IMR-90 (cell line): ENCODE measurements at regions not wholly inside any gene's neighbourhood (a gene's known extent, or its start where the extent isn't known, plus 50 kb on each side); places are given as distances from the start of the nearest gene placed in this dataset.

Source experiments
- ATAC-seq: fragments of 200-7000 bp; cut with Tn5 transposase; 2 replicates; pipeline ENCODE4 v1.9.1; 2020; ENCODE audit warnings: low read depth, mild to moderate bottlenecking, moderate library complexity
- BruUV-seq: library from RNA; stranded (reverse); fragments of 400-500 nt; replicated peaks from 2 replicates; lab custom pipeline; 2021; lab: Mats Ljungman, UMichigan
- CTCF ChIA-PET: fragments of 300-600 bp; formaldehyde crosslinking; extraction: SDS; loops from one replicate; lab custom pipeline; 2021; ENCODE audit warnings: antibody characterized with exemption; lab: Yijun Ruan, JAX
- POLR2A ChIA-PET: fragments of 300-600 bp; sonication (Branson Sonifier 250); formaldehyde crosslinking; loops from one replicate; lab custom pipeline; 2022; ENCODE audit warnings: antibody characterized with exemption; ENCODE audit not compliant: unreplicated experiment; lab: Charles Lee
- DNase-seq: peaks from one replicate; pipeline ENCODE4 v3.0.0; 2013
- H2AFZ ChIP-seq: replicated peaks from 2 replicates; pipeline ENCODE3; 2013; ENCODE audit warnings: low read length, mild to moderate bottlenecking; ENCODE audit not compliant: poor library complexity
- H2AK5ac ChIP-seq: 2 replicates; pipeline ENCODE4 v1.6.1; 2013; ENCODE audit warnings: low read depth, low read length, inconsistent platforms
- H2AK9ac ChIP-seq: replicated peaks from 2 replicates; pipeline ENCODE3; 2013; ENCODE audit warnings: mild to moderate bottlenecking, low read depth, low read length, moderate library complexity; ENCODE audit not compliant: poor library complexity
- H2BK120ac ChIP-seq: 2 replicates; pipeline ENCODE4 v1.6.1; 2013; ENCODE audit warnings: low read depth, low read length, inconsistent platforms
- H2BK15ac ChIP-seq: 3 replicates; pipeline ENCODE4 v1.6.1; 2013; ENCODE audit warnings: low read depth, low read length, inconsistent platforms
- H2BK20ac ChIP-seq: 2 replicates; pipeline ENCODE4 v1.6.1; 2013; ENCODE audit warnings: low read depth, mild to moderate bottlenecking, inconsistent platforms, low read length, moderate library complexity
- H2BK5ac ChIP-seq: 2 replicates; pipeline ENCODE4 v1.6.1; 2013; ENCODE audit warnings: mild to moderate bottlenecking, low read depth, low read length, inconsistent platforms; ENCODE audit not compliant: poor library complexity, severe bottlenecking
- H3K14ac ChIP-seq: replicated peaks from 2 replicates; pipeline ENCODE4 v1.6.1; 2013; ENCODE audit warnings: low read depth, low read length, inconsistent platforms
- H3K18ac ChIP-seq: 2 replicates; pipeline ENCODE4 v1.6.1; 2013; ENCODE audit warnings: low read depth, low read length, control low read depth
- H3K23ac ChIP-seq: 2 replicates; pipeline ENCODE4 v1.6.1; 2013; ENCODE audit warnings: low read depth, low read length, inconsistent platforms
- H3K27ac ChIP-seq: 2 replicates; pipeline ENCODE4 v1.5.1; 2013; ENCODE audit warnings: mild to moderate bottlenecking, control low read depth, low read length; ENCODE audit not compliant: insufficient read depth
- H3K27me3 ChIP-seq: 2 replicates; pipeline ENCODE4 v1.6.1; 2013; ENCODE audit warnings: low read length; ENCODE audit not compliant: control insufficient read depth, insufficient read depth
- H3K36me3 ChIP-seq: 2 replicates; pipeline ENCODE4 v1.6.1; 2013; ENCODE audit warnings: low read length, mixed read lengths; ENCODE audit not compliant: control insufficient read depth, insufficient read depth
- H3K4ac ChIP-seq: 2 replicates; pipeline ENCODE4 v1.6.1; 2013; ENCODE audit warnings: low read depth, low read length, inconsistent platforms
- H3K4me1 ChIP-seq: 2 replicates; pipeline ENCODE4 v1.6.1; 2013; ENCODE audit warnings: low read length, mixed read lengths; ENCODE audit not compliant: control insufficient read depth, insufficient read depth
- H3K4me2 ChIP-seq: 2 replicates; pipeline ENCODE4 v1.6.1; 2013; ENCODE audit warnings: low read depth, mild to moderate bottlenecking, control low read depth, low read length, moderate library complexity
- H3K4me3 ChIP-seq: 2 replicates; pipeline ENCODE4 v1.5.1; 2013; ENCODE audit warnings: low read depth, mild to moderate bottlenecking, control low read depth, low read length, moderate library complexity; ENCODE audit not compliant: insufficient read depth
- H3K56ac ChIP-seq: 2 replicates; pipeline ENCODE4 v1.6.1; 2013; ENCODE audit warnings: low read length, inconsistent platforms; ENCODE audit not compliant: insufficient read depth; ENCODE audit errors: extremely low read depth
- H3K79me1 ChIP-seq, 2 experiments: 2 replicates each; pipeline ENCODE4 v1.6.1; 2013; ENCODE audit warnings: low read length in 2 of 2, inconsistent platforms in 1 of 2, low read depth in 1 of 2
- H3K9ac ChIP-seq: 2 replicates; pipeline ENCODE4 v1.6.1; 2013; ENCODE audit warnings: low read depth, low read length, control low read depth
- H3K9me1 ChIP-seq: 2 replicates; pipeline ENCODE4 v1.6.1; 2013; ENCODE audit warnings: low read length, inconsistent platforms; ENCODE audit not compliant: insufficient read depth
- H3K9me3 ChIP-seq: 2 replicates; pipeline ENCODE4 v1.6.1; 2013; ENCODE audit warnings: low read length; ENCODE audit not compliant: control insufficient read depth, insufficient read depth
- H4K20me1 ChIP-seq: 2 replicates; pipeline ENCODE4 v1.6.1; 2013; ENCODE audit warnings: low read length, inconsistent platforms; ENCODE audit not compliant: insufficient read depth
- H4K5ac ChIP-seq: 2 replicates; pipeline ENCODE4 v1.6.1; 2013; ENCODE audit warnings: mild to moderate bottlenecking, low read depth, low read length, control low read depth
- H4K8ac ChIP-seq, 2 experiments: 2 replicates each; pipeline ENCODE4 v1.6.1; 2013; ENCODE audit warnings: low read depth in 2 of 2, low read length in 2 of 2, control low read depth in 1 of 2, inconsistent platforms in 1 of 2
- H4K91ac ChIP-seq: 2 replicates; pipeline ENCODE4 v1.6.1; 2013; ENCODE audit warnings: low read depth, low read length, inconsistent platforms; ENCODE audit not compliant: insufficient read depth
- CEBPB ChIP-seq: IDR thresholded peaks from 2 replicates; pipeline ENCODE4 v1.6.1; 2012; ENCODE audit warnings: low read depth, low read length, improper control_type of control experiment
- CHD1 ChIP-seq: IDR thresholded peaks from 2 replicates; pipeline ENCODE4 v1.6.1; 2012; ENCODE audit warnings: low read depth, low read length, improper control_type of control experiment
- CTCF ChIP-seq: conservative IDR thresholded peaks from 2 replicates; pipeline ENCODE4 v1.5.1; 2012; ENCODE audit warnings: mild to moderate bottlenecking, low read depth, low read length, improper control_type of control experiment
- FOS ChIP-seq: fragments of 150-350 bp; IDR thresholded peaks from 2 replicates; pipeline ENCODE4 v1.6.1; 2016; ENCODE audit warnings: low read depth, low read length
- MAFK ChIP-seq: IDR thresholded peaks from 2 replicates; pipeline ENCODE4 v1.6.1; 2012; ENCODE audit warnings: low read depth, low read length, improper control_type of control experiment
- MXI1 ChIP-seq: IDR thresholded peaks from 2 replicates; pipeline ENCODE4 v1.6.1; 2012; ENCODE audit warnings: low read depth, mild to moderate bottlenecking, low read length, moderate library complexity, borderline replicate concordance
- NFE2L2 ChIP-seq: fragments of 150-350 bp; IDR thresholded peaks from 2 replicates; pipeline ENCODE4 v1.6.1; 2016; ENCODE audit warnings: low read depth, mild to moderate bottlenecking, low read length
- POLR2A ChIP-seq: IDR thresholded peaks from 2 replicates; pipeline ENCODE4 v1.6.1; 2012; ENCODE audit warnings: mild to moderate bottlenecking, low read depth, low read length
- RAD21 ChIP-seq: IDR thresholded peaks from 2 replicates; pipeline ENCODE4 v1.6.1; 2012; ENCODE audit warnings: low read length, improper control_type of control experiment
- RCOR1 ChIP-seq: IDR thresholded peaks from 2 replicates; pipeline ENCODE4 v1.6.1; 2012; ENCODE audit warnings: mild to moderate bottlenecking, low read length, improper control_type of control experiment; ENCODE audit not compliant: insufficient replicate concordance
- RFX5 ChIP-seq: IDR thresholded peaks from 2 replicates; pipeline ENCODE4 v1.8.0; 2012; ENCODE audit warnings: low read depth, mild to moderate bottlenecking, low read length, moderate library complexity
- SMC3 ChIP-seq: fragments of 150-350 bp; IDR thresholded peaks from 2 replicates; pipeline ENCODE4 v1.6.1; 2016; ENCODE audit warnings: low read depth, mild to moderate bottlenecking, antibody characterized with exemption, low read length, moderate library complexity
- WGBS, 2 experiments: methylation state at CpG; one replicate each; pipeline versions ENCODE4 v1.1.5 to v1.1.7; 2013; ENCODE audit warnings: missing lambda C conversion rate in 2 of 2; ENCODE audit not compliant: insufficient read length in 1 of 2; ENCODE audit errors: extremely low coverage in 2 of 2; 5-methylcytosine and 5-hydroxymethylcytosine counted together
- dilution Hi-C: fragments of 300-500 bp; cut with HindIII; formaldehyde crosslinking; loops from one replicate; pipeline ENCODE4 v1.14.3; 2018; ENCODE audit warnings: low sequenced_read_pairs; ENCODE audit not compliant: unreplicated experiment
- in situ Hi-C: fragments of 300-500 bp; cut with MboI; formaldehyde crosslinking; loops from 3 replicates; pipeline ENCODE4 v1.14.3; 2019; ENCODE audit warnings: low sequenced_read_pairs, inconsistent platforms, mixed read lengths
- intact Hi-C: fragments of 100-400 bp; cut with micrococcal nuclease; formaldehyde crosslinking; loops from 2 replicates; pipeline ENCODE4 v1.10.0; 2022
- TF ChIP-seq, protein P1 (sequence below): fragments of 150-350 bp; IDR thresholded peaks from 2 replicates; pipeline ENCODE4 v1.6.1; 2017; ENCODE audit warnings: mild to moderate bottlenecking, antibody characterized with exemption, low read length, low read depth

GRCh38 chr4:100063355-100063754, 113.3 kb upstream of the H2AZ1 start:
- H3K9ac ChIP-seq, result no peak overlapping the region
- H2BK20ac ChIP-seq, result no peak overlapping the region
- in situ Hi-C loops, result loop anchor here (25.0 kb wide), 1 partner anchor 501 kb away; the partner anchor contains the start of genes MTTP and TRMT10A
- no peak overlapping the region for H3K18ac ChIP-seq
- H3K36me3 ChIP-seq, result no peaks in the 10 kb centered on the region
- no peak overlapping the region for H3K14ac ChIP-seq
- dilution Hi-C loops, result no loop called here
- H3K4ac ChIP-seq, result no peak overlapping the region
- no peak overlapping the region for H3K56ac ChIP-seq
- H2AK5ac ChIP-seq, result no peak overlapping the region
- no peak overlapping the region for H4K91ac ChIP-seq
- no peak overlapping the region for H3K4me2 ChIP-seq
- no peak overlapping the region for H3K4me3 ChIP-seq
- H2AFZ ChIP-seq, result no peak overlapping the region
- peak; percentile 35; the same call in 1 of the 2 replicates for ATAC-seq
- peak; percentile 24 for DNase-seq
- no peak overlapping the region for H2BK120ac ChIP-seq
- H3K4me1 ChIP-seq, result peaks cover 5% of the 10 kb centered on the region
- no peaks in the 10 kb centered on the region for H3K9me1 ChIP-seq
- BruUV-seq, result no TSS peak
- no peaks in the 10 kb centered on the region for H3K79me1 ChIP-seq
- no peak overlapping the region for H3K23ac ChIP-seq
- ChIA-PET POLR2A (no interaction called here), CTCF (interaction anchor here (0.5 to 1.9 kb wide), 4 partner anchors 30 to 950 kb away, joined by 3 to 7 read pairs (median 4); no protein-coding TSS in a partner anchor)
- H3K27ac ChIP-seq, result no peak overlapping the region
- no peak overlapping the region for H2BK5ac ChIP-seq
- intact Hi-C loops, result loop anchor here (1.0 to 10.0 kb wide), 4 partner anchors 66 to 501 kb away; partner anchors contain the start of genes DAPP1 and H2AZ1
- TF ChIP-seq POLR2A (no peak), SMC3 (peak; percentile 40; the same call in 1 of the 2 replicates), RAD21 (peak; percentile 50), CHD1 (no peak), RCOR1 (no peak), CEBPB (no peak), RFX5 (no peak), MXI1 (no peak), FOS (no peak), MAFK (no peak), CTCF (peak; percentile 43), NFE2L2 (no peak)
- TF ChIP-seq, protein P1, sequence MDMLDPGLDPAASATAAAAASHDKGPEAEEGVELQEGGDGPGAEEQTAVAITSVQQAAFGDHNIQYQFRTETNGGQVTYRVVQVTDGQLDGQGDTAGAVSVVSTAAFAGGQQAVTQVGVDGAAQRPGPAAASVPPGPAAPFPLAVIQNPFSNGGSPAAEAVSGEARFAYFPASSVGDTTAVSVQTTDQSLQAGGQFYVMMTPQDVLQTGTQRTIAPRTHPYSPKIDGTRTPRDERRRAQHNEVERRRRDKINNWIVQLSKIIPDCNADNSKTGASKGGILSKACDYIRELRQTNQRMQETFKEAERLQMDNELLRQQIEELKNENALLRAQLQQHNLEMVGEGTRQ, result no peak
- no peak overlapping the region for H2AK9ac ChIP-seq
- H4K8ac ChIP-seq, result no peak overlapping the region
- no peaks in the 10 kb centered on the region for H4K20me1 ChIP-seq
- no peaks in the 10 kb centered on the region for H3K9me3 ChIP-seq
- H3K27me3 ChIP-seq, result peaks cover 2% of the 10 kb centered on the region
- no peak overlapping the region for H2BK15ac ChIP-seq
- no peak overlapping the region for H4K5ac ChIP-seq
- no CpG with 5 or more reads among the region's 2 CpGs for WGBS, 2 experiments
